ENCODE measurements at regions not wholly inside any gene's neighbourhood (a gene's known extent, or its start where the extent isn't known, plus 50 kb on each side); places are given as distances from the start of the nearest gene placed in this dataset.
A peak's percentile ranks its signal among the peaks of the same experiment; 100 is the strongest.

DNA sequence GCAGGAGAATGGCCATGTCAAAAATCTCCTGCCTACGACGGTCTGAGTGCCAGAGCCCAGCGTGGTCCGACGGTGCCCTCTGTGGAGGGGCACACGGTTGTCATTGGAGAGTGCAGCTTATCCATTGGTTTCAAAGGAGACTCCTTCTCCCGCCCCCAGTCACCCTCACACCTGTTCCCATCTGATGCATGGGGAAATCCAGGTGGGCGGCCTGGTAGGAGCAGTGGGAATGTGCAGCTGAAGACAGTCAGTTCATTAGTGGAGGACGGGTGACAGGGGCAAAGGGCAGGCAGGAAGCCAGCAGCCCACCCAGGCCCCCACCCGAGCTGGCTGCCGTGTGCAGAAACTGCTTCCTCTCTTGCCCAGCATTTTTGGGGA is 162.3 kb downstream of the IRF8 start:
- no peak for DNase-seq (ENCODE audit: low spot score)

DNA sequence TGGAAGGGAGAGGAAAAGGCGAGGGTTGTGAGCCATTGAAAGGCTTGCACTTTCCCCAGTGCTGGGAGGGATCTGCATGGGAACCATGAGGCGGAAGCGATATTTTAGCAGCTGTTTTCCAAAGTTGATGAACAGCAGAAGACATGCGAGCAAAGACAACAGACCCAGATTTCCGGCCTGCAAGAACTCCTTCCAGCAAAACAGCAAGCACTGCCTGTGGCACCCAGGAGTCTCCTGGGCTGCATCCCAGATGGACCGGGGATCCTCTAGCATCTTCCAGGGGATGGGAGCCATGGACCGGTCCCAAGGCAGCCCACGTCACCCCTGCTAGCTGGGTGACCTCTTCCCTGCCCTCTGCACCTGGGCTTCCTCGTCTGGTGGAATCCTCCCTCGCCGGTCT is 162.8 kb downstream of the IRF8 start:
- DNase-seq (ENCODE audit: low spot score) = no peak

DNA sequence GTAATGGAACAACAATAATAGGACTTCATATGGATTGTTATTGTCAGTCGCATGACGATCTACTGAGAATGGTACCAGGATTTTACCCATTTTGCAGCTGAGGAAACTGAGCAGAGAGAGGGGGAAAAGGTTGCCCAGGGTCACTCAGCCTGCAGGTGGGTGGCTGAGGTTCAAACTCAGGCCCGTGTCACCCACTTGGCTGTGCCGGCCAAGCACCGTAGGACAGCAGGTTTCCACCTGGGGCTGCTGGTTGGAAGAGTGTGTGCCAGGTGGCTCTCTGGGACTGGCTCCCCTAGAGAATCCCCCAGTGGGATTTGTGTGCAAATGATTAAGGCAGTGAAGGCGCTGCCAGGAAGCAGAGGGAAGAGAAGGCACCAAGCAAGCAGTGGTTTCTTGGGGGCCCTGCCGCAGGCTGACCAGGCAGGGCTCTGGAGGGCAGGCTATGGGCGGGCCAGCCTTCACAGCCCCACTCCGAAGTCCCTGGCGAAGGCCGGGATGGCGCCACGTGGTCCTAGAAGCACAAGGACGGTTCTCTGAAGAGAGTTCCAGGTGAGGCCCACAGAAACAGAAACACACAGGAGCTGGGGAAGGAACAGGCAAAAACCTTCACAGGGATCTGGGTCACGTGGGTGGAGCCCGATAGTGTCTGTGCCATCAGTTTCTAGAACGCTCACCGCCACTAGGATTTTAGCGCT is 163.5 kb downstream of the IRF8 start:
- DNase-seq (ENCODE audit: low spot score) = no peak

DNA sequence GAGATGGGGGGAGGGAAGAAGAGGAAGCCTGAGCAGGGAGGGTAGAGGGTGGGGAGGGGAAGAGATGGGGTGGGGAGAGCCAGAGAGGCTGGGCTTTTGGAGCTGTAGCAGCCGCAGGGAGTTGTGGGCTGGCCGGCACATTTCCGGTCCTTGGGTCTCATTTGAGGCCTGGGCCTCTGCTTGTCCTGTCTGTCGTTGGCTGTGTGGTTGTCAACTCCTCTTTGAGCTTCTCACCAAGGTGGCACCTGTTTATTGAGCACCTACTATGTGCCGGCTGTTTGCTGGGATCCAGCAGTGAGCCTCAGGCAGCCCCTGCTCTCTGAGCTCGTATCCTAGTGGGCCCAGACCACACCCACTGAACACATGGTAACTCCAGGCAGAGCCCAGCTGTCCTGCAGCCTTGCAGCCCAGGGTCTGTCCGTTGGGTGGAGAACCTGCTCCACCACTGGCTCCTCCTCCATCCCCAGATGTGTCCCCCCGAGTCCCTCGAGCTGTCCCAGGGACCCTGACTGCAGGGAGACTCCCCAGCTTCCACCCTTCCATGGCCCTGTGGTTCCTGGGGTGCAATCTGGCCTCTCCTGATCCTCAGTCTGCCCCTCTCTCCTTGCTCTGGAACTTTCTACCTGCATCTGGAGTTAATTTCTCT is 164.9 kb downstream of the IRF8 start:
- no peak for DNase-seq (ENCODE audit: low spot score)

DNA sequence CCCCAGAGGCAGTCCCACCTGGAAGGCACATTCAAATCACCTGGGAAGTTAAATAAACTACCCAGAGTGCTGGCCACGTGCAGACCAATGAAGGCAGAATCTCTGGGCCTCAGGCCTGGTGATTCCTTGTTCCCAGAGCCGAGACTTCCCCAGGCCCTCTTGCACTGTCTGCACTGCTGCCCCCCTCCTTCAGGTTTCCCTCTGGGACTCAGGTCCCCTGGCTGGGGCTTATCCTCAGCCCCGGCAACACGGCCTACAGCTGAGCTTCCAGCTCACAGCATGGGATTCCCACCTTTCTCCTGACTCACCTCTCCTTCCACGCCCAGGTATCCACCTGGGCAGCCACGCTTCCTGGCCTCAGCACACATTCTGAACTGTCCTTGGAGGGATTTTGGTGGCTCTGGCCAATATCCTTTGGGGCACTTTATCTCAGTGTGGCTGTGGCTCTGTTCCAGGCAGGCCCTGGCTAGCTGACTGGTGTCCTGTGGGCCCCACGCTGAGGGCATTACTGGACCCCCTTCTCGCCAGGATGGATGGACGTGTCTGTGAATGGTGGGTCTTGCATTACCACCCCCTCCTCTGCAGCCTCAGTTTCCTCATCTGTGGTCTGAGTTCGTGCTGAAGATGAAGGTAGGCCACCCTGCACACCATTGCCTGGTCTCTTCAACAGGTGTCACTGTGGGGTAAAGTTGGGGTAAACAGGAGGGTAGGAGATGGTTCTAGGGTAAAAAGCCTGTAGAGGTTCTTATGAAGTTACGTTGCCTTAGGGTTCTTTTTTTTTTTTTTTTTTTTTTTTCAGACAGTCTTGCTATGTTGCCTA is 165.7 kb downstream of the IRF8 start:
- no peak for DNase-seq (ENCODE audit: low spot score)

DNA sequence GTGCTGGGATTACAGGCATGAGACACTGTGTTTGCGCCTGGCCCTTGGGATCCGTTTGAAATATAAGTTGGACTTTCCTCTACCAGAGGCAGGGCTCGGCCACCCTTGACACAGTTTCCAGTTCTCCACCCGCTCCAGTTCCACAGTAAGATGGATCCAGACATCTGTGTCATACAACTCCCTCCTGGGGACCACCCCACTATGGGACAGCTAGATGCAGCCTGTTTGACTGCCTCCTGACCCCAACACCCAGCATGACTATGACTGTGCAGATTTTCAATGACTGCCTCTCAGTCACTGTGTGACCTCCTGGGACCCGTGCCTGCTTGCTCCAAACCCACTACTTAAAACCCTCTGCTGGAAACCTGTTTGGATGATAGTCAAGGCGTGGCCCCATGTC is 166.7 kb downstream of the IRF8 start:
- DNase-seq (ENCODE audit: low spot score) = no peak

DNA sequence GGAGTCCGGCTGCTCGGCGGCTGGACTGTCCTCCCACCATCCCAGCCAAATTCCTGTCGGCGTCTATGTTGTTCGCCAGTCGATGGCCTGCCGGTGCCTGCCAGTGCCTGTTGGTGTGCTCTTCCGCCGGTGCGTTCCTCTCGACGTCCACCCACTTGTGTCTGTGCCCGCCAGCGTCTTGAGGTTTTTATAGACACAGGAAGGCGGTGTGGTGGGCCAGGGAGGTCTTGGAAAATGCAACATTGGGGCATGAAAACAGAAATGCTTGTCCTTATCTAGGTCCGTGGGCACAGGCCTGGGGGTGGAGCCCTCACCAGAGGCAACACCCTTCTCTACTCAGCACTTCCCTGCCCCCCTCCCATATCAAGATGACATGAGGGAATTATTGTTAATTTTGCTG is 167.8 kb downstream of the IRF8 start:
- no peak for DNase-seq (ENCODE audit: low spot score)

DNA sequence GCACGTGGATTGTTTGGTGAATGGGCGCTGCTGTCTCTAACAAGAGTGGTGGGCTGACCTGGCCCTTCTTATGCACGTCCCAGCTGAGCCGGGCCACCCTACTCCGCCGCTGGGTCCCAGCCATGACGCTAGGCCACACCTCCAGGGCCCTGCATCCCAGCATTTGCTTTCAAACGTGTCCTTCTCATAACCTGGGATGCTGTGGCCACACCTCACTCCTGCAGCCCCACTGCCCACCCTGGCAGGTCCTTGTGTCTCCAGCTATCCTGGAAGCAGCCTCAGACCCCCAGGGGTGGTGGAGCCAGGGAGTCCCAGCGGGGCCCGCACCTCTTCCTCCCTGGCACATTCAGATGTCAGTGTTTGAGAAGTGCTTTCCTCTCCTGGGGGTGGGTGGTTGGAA is 168.6 kb downstream of the IRF8 start:
- no peak for DNase-seq (ENCODE audit: low spot score)

DNA sequence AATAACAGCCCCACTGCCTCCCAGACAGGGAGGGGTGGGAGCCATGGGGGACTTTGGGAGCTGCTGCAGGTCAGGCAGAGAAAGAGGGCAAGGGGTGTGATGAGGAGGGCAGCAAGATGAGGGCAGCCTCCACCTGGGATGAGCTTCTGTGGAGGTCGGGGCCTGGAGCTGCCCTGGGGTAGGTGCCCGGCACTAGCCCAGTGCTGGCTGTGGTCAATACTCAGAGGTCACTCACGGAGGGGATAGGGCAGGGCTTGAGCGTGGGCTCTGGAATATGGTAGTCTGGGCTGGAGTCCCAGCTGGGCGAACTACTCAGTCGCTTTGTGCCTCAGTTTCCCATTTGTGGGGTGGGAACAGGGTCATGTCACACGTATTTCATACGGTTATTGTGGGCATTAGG is 169.0 kb downstream of the IRF8 start:
- DNase-seq (ENCODE audit: low spot score) = no peak

DNA sequence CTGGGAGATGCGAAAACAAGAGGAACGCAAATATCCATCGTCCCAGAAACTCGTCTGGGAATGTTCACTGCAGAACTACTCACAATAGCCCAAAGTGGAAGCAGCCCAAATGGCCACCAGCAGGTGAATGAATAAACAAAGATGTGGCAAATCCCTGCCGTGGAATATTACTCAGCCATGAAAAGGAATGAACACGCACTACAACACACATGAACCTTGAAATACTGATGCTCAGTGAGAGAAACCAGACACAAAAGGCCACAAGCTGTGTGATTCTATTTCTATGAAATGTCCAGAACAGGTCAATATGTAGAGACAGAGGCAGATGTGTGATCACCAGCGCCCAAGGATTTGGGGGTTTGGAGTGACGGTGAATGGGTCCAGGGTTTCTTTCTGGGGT is 169.8 kb downstream of the IRF8 start:
- DNase-seq (ENCODE audit: low spot score) = no peak

DNA sequence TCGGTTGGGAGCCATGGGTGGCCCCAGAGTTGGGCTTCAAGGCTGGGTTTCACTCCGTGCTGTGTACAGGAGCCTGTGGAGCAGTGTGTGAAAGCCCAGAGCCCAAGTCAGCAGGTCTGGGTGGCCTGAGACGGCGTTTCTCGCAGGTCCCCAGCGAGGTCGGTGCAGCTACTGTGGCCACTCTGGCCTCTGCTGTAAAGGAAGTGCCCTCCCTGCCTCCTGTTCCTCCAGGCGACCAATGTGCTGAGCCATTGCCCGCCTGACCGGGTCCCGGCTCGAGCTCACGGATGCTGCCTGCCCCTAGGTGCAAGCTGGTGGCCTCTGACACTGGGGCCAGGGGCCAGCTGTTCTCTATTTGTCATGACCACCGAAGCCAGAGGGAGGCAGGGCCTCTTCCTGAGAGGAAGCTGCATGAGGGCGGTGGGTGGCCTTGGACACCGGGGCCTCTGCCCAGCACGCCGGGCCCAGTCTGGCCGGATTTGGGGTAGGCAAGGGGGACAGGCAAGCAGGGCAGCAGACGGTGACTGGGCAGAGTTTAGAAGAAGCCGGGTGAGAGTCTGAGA is 170.9 kb downstream of the IRF8 start:
- no peak for DNase-seq (ENCODE audit: low spot score)

DNA sequence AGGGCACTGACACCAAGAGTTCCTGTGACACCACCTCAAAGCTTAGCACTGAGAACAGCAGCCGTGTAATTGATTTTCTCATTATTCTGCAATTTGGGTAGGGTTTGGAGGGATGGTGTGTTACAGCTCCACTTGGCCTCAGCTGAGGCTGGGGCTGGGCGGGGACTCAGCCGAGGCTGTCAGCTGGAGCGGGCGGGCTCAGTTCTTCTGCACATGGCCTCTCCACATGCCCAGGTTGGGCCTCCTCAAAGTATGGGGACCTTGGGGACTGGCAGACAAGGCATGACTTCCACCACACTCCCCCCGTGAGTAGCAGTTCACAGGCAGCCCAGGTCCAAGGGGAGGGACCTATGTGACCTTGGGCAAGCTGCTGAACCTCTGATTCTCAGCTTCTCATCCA is 171.5 kb downstream of the IRF8 start:
- DNase-seq (ENCODE audit: low spot score) = no peak

DNA sequence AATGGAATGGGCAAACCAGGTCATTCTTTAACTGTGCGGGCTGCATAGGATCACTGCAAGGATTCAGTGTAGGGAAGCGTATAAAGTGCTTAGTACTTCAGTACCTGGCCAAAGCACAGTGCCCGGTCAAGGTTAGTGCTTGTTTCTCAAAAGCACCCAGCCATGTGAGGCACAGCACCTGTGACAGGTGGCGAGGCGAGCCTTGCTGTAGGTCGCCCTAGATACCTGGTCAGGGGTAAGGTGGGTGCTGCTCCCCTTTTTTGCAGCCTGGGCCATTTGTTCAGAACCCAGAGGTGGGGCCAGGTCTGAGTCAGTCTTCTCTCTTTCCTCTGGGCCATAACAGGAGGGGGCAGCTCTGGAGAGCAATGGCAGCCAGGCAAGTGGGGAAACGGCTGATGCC is 172.0 kb downstream of the IRF8 start:
- DNase-seq (ENCODE audit: low spot score) = no peak

DNA sequence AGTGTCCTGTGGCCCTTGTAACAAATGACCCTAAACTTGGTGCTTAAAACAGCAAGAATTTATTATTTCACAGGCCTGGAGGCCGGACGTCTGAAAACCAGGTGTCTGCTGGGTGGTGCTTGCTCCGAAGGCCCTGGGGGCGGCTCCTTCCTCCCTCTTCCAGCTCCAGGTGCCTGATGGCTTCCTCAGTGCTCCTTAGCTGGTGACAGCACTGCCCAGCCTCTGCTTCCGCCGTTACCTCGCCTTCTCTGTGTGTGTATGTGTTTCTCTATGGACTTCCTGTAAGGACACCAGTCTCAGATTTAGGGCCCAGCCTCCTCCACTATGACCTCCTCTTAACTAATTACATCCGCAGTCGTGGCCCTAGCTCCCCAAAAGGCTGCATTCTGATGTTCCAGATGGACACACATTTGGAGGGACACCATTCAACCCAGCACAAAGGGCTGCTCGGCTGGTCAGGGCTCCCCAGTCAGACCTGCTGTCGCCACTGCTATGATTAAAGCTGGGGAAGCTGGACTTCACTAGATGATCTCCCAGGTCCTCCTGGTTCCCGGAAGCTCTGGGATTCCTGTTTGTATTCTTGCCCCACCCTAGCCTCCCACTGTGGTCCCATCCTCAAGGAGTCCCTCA is 172.8 kb downstream of the IRF8 start:
- DNase-seq (ENCODE audit: low spot score) = no peak

DNA sequence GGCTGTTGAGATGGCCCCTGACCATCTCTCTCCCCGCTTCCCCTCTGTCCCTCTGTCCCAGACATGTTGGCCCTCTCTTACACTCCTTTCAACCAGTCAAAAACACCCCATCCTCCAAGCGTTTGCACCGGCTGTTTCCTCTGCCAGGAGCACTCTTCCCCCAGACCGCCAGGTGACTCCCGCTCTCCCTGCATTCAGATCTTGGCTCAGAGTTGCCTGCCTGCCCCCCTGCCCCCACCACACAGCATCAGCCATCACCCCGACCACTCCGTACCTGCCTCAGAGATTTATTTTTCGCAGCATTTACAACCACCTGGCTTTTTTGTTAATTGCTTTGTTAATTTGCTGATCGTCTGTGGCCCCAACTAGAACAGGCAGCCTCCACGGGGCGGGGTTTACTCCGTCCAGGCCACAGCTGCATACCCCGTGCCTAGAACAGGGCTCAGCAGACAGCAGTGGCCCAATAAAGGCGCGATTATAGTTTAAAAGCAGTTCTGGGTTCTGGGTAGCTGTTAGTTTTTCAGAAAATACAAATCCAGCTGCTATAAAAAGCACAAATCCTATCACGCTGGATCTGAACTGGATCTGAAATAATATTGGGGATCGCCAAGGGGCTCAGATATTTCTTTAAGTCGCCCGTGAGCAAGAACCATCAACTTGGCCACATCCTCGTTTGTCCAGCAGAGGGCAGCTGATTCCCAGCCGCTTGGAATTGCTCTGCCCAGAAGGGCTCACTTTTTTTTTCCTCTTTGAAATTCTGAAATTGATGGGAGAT is 173.6 kb downstream of the IRF8 start:
- DNase-seq (ENCODE audit: low spot score) = peak; percentile 53

DNA sequence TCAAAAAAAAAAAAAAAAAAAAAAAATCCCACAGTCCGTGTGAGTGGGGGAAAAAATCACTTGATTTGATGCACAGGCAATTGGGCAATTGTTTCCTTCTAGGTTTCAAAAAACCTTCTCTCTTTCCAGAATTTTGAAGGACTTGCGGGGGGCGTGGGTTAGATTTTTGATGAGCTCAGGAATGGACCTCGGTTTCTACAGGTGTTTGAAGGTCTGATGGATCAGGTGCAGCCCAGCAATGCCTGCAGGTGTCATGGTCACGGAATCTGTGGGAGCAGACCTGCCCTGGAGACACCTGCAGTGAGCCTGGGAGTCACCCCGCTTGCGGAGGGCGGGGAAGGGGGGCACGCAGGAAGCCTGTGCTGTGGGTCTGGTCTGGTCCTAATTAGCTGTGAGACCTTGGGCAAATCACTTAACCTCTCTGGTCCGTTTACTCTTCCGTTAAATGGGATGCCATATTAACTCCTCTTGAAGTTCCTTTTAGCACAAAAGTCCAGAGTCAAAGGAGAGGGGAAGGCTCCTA is 174.2 kb downstream of the IRF8 start:
- no peak for DNase-seq (ENCODE audit: low spot score)

DNA sequence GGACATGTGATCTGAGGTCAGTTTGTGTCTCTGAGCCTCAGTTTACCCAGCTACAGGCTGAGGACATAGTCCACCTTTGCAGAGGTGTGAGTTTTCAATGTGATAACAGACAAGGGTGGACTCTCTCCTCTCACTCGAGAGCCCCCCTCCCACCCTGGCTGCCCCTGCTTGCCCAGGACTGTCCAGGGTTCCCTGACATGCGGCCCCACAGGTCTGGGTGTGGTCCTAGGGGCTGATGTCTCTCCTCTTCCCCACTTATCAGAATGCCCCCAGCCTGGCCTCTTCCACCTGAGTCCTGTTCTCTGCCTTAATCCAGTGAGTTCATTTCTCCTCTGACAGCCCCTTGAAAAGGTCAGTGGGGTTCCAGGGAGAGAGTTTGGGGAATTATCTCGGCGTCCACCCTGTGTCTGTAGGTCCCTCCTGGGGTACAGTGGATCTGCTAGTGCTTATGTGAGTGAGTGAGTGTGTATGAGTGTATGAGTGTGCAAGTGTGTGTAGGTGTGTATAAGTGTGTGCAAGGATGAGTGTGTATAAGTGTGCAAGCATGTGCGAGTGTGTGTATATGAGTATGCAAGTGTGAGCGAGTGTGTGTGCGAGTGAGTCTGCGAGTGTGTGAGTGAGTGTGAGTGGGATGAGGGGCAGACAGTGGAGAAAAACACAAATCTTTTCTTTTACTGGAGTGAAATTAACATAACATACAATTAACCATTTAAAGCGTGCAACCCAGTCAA is 175.0 kb downstream of the IRF8 start:
- DNase-seq (ENCODE audit: low spot score) = no peak

DNA sequence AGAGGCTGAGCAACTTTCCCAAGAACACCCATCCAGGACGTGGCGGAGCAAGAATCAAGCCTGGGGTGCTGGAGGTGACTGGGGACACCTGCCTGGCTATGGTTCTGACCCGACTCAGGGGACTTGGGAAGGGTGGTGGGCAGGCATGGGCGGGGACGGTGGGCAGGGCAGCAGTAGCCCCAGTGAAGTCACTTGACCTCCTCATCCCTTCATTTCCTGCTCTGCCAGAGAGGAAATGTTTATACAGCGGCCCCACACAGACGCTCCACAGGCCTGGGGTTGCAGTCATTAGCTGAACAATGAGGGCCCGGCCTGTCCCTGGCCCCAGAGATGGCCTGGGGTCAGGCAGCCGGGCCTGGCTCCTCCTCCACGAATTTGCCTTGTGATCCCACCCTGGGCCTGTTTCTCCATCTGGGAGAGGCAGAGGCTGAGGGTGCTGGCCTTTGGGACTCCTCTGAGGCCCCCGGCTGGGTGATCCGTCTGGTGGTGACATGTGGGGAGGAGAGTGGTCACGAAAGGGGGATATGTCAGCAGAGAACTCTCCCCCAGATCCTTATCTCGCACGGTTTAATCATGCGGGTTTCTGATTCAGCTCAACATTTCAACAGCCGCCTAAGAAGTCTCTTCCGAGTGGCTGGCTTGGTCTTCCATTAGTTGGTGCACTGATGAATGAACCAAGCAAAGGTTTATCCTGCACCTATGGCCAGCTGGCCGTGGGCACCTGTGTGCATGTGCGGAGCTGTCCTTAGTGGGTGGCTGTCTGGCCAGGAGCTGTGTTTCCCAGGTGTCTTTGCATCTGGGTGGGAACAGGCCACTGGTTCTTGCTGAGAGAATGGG is 175.9 kb downstream of the IRF8 start:
- no peak for DNase-seq (ENCODE audit: low spot score)

DNA sequence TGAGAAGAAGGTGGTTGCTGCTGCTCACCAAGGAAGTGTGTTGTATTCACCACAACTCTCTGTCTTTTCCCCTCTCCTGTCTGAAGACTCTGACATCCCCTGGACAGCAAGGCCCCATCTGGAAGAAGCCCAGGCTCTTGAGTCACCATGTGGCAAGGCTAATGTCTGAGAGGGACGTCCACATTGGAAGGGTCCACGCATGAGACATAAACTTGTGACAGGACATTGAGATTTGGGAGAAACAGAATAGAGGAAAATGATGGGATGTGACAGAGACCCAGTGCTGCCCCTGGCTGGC is 176.5 kb downstream of the IRF8 start:
- DNase-seq (ENCODE audit: low spot score) = no peak

DNA sequence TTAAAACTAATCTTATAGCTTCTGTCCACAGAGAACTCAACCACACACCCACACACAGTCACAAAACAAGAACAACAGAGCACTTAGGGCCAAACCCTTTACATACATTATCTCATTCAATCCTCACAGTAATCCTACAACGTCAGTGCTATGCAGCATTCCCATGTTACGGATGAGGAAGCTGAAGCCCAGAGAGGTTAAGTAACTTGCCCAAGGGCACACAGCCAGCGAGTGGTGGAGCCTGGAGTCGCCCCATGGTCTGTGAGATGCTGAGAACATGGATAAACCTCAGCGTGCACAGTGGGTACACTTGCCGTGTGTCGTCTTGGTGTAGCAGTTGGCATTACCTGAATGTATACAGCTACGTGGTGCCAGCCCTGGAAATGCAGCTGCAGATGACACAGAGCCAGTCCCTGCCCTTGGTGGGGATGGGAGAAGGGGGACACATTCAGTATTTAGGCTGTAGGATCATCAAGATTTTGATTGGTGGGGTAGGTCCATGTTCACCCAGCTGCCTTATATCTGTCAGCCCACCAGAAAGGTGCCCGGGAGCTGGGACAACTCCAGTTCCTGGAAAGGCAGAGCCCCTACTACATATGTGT is 177.0 kb downstream of the IRF8 start:
- no peak for DNase-seq (ENCODE audit: low spot score)

All from pons (tissue), 1 donor.